Fibroblast of mammary gland (primary cell): ENCODE measurements at regions not wholly inside any gene's neighbourhood (a gene's known extent, or its start where the extent isn't known, plus 50 kb on each side); places are given as distances from the start of the nearest gene placed in this dataset.
A peak's percentile ranks its signal among the peaks of the same experiment; 100 is the strongest.

ENCODE experiments used
- DNase-seq: peaks from one replicate; pipeline ENCODE4 v3.0.0-alpha.2; 2010; ENCODE audit warnings: low read depth
- H3K4me3 ChIP-seq: 2 replicates; pipeline ENCODE4 v1.5.1; 2011; ENCODE audit warnings: low read depth, mild to moderate bottlenecking, low read length, moderate library complexity; ENCODE audit not compliant: control insufficient read depth
- TF ChIP-seq, protein P1 (sequence below): conservative IDR thresholded peaks from 2 replicates; pipeline ENCODE4 v1.5.1; 2011; ENCODE audit warnings: low read depth, low read length, inconsistent platforms; ENCODE audit not compliant: control insufficient read depth, insufficient read depth

DNA sequence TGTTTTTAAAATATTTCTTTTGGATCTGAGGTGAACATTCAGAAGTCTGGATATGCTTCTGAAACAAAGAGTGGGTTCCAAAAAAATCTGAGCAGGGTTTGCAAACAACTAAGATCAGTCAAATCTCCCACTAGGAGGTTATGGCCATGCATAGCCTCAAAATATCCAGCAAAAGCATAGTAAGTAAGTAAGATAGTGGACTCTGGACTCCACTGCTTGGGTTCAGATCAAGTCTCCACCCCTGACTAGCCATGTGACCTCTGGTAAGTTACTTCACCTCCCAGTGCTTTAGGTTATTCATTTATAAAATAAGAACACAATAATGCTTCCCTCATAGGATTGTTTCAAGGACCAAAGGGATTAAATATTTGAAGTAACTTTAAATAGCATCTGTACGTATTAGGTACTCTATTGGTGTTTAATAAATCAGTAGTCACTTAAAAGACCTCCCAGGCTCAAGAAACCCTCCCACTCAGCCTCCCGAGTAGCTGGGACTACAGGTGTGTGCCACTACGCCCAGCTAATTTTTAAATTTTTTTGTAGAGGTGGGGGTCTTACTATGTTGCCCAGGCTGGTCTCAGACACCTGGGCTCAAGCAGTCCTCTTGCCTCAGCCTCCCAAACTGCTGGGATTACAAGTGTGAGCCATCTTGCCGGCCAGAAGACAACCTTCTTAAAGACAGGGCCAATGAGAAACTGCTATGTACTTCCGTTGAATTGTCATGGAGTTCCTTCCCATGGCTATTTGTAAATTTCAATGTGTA, 95.7 kb upstream of the SOX5 start:
- TF ChIP-seq, protein P1, sequence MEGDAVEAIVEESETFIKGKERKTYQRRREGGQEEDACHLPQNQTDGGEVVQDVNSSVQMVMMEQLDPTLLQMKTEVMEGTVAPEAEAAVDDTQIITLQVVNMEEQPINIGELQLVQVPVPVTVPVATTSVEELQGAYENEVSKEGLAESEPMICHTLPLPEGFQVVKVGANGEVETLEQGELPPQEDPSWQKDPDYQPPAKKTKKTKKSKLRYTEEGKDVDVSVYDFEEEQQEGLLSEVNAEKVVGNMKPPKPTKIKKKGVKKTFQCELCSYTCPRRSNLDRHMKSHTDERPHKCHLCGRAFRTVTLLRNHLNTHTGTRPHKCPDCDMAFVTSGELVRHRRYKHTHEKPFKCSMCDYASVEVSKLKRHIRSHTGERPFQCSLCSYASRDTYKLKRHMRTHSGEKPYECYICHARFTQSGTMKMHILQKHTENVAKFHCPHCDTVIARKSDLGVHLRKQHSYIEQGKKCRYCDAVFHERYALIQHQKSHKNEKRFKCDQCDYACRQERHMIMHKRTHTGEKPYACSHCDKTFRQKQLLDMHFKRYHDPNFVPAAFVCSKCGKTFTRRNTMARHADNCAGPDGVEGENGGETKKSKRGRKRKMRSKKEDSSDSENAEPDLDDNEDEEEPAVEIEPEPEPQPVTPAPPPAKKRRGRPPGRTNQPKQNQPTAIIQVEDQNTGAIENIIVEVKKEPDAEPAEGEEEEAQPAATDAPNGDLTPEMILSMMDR = no peak
- DNase-seq = peak; percentile 48
- no peak overlapping the region for H3K4me3 ChIP-seq

DNA sequence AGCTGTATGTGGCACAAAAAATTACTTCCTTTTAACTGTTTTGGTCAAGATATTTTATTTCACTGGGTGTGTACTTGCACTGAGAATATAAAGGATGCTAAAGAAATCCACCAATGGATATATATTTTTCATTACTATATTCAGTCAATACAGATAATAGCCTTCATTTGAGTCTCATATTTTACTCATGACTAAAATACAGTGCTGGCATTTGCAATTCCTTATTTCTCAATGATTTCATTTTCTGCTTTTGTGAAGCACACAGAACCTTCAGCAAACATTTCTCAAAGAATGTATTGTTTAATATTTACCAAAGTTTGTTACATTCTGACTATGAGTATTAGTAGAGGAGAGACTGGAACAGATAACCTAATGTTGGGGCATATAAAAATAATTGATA, 93.2 kb upstream of the SOX5 start:
- no peak for DNase-seq
- TF ChIP-seq, protein P1 = no peak
- H3K4me3 ChIP-seq = no peak overlapping the region

DNA sequence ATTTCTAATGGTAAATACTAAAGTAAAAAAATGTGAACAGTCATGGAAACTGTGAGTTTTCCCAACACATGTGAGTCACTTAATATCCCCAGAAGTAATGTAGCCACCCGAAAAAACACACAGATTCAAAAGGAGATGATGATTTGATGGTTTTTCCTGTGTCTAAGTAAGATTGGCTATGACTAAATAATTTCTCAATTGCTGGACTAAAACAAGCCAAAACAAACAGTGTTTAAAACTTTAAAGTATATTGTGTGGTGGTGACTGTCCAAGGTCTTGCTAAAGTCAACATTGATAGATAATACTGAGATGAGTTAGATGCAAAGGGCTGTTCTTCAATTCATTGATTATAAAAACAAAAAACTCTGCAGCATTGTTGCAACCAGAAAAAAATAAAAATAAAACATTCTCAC, 89.6 kb upstream of the SOX5 start:
- DNase-seq = peak; percentile 99
- no peak overlapping the region for H3K4me3 ChIP-seq

DNA sequence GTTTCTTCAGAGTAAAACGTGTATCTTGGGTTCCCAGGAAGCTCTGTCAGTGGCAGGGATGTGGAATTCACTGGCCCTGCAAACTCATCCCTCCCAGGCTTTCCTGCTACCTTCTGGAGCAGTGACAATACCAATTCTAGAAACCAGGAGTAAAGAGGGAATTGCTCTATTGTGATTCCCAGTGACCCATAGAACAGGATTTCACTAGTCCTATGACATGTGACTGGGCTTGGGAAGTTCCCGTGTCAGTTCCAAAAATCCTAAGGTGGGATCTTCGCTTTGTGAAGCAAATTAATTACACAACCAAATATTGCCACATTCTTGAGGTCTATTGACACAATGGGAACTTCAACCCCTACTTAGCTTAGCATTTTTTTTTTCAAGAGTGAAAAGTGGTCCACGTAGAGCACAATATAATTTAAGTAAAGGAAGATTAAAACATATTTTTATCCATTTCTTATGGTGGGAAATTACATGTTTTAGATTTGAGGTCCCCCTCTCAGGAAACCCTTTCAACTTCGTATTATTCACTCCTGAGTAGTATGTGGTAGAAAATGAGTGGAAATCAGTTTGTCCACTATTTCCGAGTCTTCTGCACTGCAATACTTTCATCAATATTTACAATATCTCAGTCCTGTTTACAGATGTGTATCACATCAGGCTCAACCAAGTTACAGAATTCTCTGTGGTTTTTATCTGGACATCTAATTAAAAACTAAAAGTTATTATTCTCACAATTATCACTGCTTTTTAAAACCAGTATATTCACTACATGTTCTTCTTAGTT, 88.9 kb upstream of the SOX5 start:
- H3K4me3 ChIP-seq = no peak overlapping the region
- DNase-seq = peak; percentile 59
- TF ChIP-seq, protein P1 = no peak

More for the DNA sequence above, 89.6 kb upstream of the SOX5 start:
- TF ChIP-seq, protein P1 = no peak

DNA sequence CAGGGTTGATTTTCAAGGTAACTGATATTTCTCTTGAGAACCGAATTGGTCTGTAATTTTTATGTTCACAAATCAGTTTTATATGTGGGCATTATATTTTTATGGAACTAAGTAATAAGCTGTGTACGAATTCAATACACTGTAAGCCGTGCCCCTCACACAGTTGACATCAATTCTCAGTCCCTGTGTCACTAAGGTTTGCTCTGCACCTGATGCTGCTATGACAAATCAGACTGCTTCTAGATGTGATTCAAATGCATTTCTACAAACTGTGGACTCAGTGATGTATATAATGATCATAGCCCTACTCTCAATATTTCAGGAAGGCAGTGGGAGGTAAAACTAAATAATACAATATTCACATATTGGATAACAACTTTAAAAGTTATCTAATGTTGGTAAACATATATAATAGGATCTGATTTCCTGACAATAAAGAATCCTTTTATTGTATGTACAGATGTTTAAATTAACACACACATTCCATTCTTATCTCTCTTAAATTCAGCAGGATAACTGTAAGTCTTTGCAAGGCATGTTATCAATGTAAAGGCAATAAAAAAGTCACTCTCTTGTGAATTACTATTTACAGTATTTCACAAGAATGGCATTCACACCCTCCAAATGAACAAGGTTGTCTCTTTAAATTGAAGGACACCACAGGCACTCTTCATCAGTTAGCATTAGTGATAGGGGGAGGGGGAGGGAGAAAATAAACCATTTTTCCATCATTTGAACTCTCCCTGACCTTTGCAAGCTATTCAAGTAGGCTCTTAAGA, 87.2 kb upstream of the SOX5 start:
- DNase-seq = no peak
- no peak overlapping the region for H3K4me3 ChIP-seq
- TF ChIP-seq, protein P1 = no peak

DNA sequence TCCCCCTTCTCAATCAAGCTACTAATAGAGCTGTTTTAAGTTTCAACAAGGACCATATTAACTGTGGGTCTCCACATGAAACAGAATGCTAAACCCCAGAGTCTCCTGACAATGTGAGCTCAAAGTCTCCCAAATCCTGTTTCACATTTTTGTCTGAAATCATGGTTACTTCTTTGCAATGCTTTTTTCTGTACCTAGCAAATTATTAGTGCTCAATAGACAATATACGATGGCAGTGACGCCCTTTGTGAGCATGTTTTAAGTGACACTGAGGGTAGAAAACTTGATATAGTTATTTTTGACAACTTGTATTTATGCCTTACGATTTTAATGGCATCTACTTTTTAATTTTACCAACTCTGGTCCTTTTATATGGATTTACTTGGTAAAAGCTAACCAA, 85.4 kb upstream of the SOX5 start:
- no peak for DNase-seq
- TF ChIP-seq, protein P1 = no peak
- no peak overlapping the region for H3K4me3 ChIP-seq
